ENCODE measurements at regions not wholly inside any gene's neighbourhood (a gene's known extent, or its start where the extent isn't known, plus 50 kb on each side); places are given as distances from the start of the nearest gene placed in this dataset.

DNA sequence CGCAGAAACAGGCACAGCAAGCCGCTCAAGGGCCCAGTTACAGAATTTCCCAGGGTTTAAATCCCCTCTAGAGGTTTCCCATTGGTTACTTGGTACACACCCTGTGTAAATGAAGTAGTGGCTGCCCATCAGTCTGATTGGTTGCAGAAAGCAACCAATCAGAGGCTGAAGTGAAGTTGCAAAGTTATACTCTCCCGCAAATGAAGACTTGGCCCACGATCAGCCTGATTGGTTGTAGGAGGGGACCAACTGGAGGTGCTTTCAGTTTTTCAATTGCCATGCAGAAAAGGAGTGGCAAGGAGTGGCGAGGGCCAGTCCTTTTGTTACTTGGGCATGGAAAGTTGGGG is 909.2 kb upstream of the AUTS2 start:
- H3K27ac Mint-ChIP-seq (ENCODE audit: unreplicated experiment): no peak overlapping the region
- TF ChIP-seq CTCF (IDR thresholded peaks at IDR 0.05; ENCODE audit: partially characterized antibody, unreplicated experiment): no peak
- peaks cover 3% of the 10 kb centered on the region for H3K9me3 Mint-ChIP-seq (ENCODE audit: unreplicated experiment)
- peaks cover 5% of the 10 kb centered on the region for H3K27me3 Mint-ChIP-seq (ENCODE audit: unreplicated experiment)
- H3K4me3 Mint-ChIP-seq (ENCODE audit: unreplicated experiment): no peak overlapping the region
- no peaks in the 10 kb centered on the region for H3K36me3 Mint-ChIP-seq (ENCODE audit: unreplicated experiment)
- DNase-seq: no peak
- H3K4me1 Mint-ChIP-seq (ENCODE audit: low read depth, unreplicated experiment): peaks cover 7% of the 10 kb centered on the region

GRCh38 chr7:68691261-68692216 is 906.7 kb upstream of the AUTS2 start:
- DNase-seq: no peak
- Mint-ChIP-seq H3K27ac (ENCODE audit: unreplicated experiment) (no peak overlapping the region), H3K9me3 (ENCODE audit: unreplicated experiment) (peaks cover 7% of the 10 kb centered on the region), H3K4me1 (ENCODE audit: low read depth, unreplicated experiment) (no peaks in the 10 kb centered on the region), H3K36me3 (ENCODE audit: unreplicated experiment) (peaks cover 6% of the 10 kb centered on the region), H3K4me3 (ENCODE audit: unreplicated experiment) (no peak overlapping the region), H3K27me3 (ENCODE audit: unreplicated experiment) (peaks cover 8% of the 10 kb centered on the region)
- no peak for TF ChIP-seq CTCF (IDR thresholded peaks at IDR 0.05; ENCODE audit: partially characterized antibody, unreplicated experiment)

DNA sequence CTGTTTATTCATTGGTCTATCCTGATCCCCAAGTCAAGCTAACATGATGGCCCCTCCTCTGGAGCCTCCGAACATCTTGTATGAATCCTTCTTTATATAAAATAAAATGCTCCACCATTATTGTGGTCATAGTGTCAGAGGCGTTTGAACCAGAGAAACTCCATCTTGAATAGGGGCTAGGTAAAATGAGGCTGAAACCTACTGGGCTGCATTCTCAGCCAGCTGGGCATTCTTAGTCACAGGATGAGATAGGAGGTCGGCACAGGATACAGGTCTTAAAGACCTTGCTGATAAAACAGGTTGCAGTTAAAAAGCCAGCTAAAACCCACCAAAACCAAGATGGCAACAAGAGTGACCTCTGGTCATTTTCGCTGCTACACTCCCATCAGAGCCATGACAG is 905.8 kb upstream of the AUTS2 start:
- no peak overlapping the region for H3K27ac Mint-ChIP-seq (ENCODE audit: unreplicated experiment)
- peaks cover 6% of the 10 kb centered on the region for H3K36me3 Mint-ChIP-seq (ENCODE audit: unreplicated experiment)
- peaks cover 5% of the 10 kb centered on the region for H3K4me1 Mint-ChIP-seq (ENCODE audit: low read depth, unreplicated experiment)
- peaks cover 9% of the 10 kb centered on the region for H3K27me3 Mint-ChIP-seq (ENCODE audit: unreplicated experiment)
- H3K9me3 Mint-ChIP-seq (ENCODE audit: unreplicated experiment): peaks cover 11% of the 10 kb centered on the region
- DNase-seq: no peak
- H3K4me3 Mint-ChIP-seq (ENCODE audit: unreplicated experiment): no peak overlapping the region
- no peak for TF ChIP-seq CTCF (IDR thresholded peaks at IDR 0.05; ENCODE audit: partially characterized antibody, unreplicated experiment)

- Mint-ChIP-seq H3K9me3 (ENCODE audit: unreplicated experiment) (peaks cover 21% of the 10 kb centered on the region), H3K4me1 (ENCODE audit: low read depth, unreplicated experiment) (peaks cover 22% of the 10 kb centered on the region), H3K27me3 (ENCODE audit: unreplicated experiment) (peaks cover 17% of the 10 kb centered on the region), H3K27ac (ENCODE audit: unreplicated experiment) (no peak overlapping the region), H3K4me3 (ENCODE audit: unreplicated experiment) (no peak overlapping the region), H3K36me3 (ENCODE audit: unreplicated experiment) (peaks cover 6% of the 10 kb centered on the region)
- TF ChIP-seq CTCF (IDR thresholded peaks at IDR 0.05; ENCODE audit: partially characterized antibody, unreplicated experiment): no peak
- no peak for DNase-seq
Observed at GRCh38 chr7:68694656-68695055, 903.6 kb upstream of the AUTS2 start.

DNA sequence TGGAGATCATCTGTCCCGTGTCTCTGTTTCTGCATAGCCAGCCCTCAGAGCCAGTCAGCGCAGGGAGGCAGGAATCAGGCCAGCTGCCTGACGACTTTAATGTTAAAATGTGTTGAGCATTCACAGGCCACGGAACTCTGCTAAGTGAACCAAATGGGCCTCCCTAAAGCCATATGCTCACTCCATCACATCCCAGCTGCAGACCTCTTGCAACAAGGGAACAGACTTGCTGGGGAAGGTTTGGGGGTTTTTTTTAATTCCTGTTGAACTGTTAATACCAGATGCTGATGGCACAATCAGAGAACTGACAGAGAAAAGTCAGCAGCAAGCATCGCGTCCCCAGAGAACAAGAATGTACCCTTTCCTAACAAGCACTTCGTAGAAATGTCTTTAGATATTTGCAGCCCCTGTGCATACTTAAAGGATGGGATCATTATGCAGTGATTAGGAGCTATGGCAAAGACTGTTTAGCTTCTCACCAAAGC is 900.4 kb upstream of the AUTS2 start:
- Mint-ChIP-seq H3K36me3 (ENCODE audit: unreplicated experiment) (peaks cover 6% of the 10 kb centered on the region), H3K27me3 (ENCODE audit: unreplicated experiment) (peaks cover 17% of the 10 kb centered on the region), H3K27ac (ENCODE audit: unreplicated experiment) (peak overlapping the region; percentile 97), H3K4me1 (ENCODE audit: low read depth, unreplicated experiment) (peaks cover 24% of the 10 kb centered on the region), H3K4me3 (ENCODE audit: unreplicated experiment) (peak overlapping the region; percentile 71), H3K9me3 (ENCODE audit: unreplicated experiment) (peaks cover 21% of the 10 kb centered on the region)
- no peak for TF ChIP-seq CTCF (IDR thresholded peaks at IDR 0.05; ENCODE audit: partially characterized antibody, unreplicated experiment)
- peak; percentile 67 for DNase-seq
